GOT3 (cell line): ENCODE measurements at regions not wholly inside any gene's neighbourhood (a gene's known extent, or its start where the extent isn't known, plus 50 kb on each side); places are given as distances from the start of the nearest gene placed in this dataset.

ENCODE experiments used
- DNase-seq: peaks from one replicate; lab custom pipeline; 2025; ENCODE audit warnings: mixed read lengths; lab: John Stamatoyannopoulos, UW

DNA sequence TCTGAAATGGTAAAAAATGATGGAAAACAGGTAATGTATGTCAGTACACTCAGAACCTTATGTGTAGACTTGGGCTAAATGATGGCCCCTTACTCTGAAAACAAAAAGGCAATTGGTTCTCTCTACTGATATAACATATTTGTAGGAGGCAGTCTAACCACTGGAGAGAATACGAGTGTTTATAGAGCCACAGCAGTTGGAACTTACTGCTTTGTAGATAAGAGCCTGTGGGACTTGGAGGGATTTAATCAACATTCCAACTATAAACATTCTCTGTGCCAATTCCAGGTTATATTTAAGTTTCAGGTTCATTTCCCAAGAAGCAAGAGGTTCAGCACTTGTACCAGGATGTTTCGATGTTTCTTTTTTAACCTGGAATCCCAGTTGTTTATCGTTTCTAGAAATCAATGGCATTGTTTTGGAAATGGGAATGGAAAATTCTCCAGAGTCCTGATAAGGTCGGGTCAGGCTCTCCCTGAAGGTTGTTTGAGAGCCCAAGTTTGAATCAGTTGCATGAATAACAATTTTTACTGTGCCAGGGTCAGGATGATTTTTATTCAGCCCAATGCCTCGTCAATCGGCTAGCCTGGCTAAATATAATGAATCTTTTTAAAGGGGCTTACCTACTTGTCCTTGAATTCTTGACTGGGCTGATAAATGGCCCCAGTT, 278.4 kb upstream of the FAM98A start:
- no peak for DNase-seq

DNA sequence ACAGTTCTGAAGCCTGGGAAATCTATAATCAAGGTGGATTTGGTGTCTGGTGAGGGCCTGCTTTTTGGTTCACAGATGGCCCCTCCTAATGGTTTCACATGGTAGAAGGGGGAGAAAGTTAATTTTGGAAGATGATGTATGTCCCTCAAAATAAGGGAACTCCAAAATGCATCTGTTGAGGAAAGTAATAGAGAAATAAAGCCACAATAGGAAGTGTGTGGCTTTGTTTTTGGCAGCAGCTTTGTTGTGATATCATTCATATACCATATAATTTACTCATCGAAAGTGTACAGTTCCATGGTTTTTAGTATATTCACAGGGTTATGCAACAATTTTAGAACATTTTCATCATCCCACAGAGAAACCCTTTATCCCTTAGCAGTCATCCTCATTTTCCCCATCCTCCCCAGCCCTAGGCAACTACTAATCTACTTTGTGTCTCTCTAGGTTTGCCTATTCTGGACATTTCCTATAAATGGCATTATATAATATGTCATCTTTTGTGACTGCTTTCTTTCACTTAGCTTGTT, 274.0 kb upstream of the FAM98A start:
- no peak for DNase-seq

DNA sequence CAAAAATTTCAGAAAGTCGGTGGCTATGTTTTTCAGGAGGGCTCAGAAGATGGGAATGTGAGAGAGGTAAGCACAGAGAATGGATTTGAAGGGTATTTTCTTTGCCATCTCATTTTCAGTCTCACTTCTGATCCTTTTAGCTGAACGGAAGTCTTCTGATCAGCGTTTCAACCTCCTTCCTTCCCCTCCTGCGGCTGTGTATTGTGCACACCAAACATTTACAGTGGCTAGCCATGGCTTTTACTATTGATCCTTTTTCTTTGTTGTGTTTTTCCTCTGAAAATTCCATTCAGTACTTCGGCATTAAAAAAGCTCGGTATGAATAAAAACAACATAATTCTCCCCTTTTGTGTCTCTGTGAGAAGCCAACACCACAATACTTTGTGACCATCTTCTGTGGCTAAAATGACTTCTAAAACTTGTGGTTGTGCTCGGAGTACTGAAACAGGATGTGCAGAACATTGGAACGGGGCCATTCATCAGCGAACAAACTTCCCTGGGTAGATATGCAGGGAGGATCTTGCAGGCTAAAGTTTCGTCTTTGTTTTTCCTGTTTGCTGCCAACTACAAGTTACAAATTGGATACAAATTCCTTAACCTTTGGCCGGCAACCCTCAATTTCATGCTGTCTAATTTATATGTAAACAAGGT, 260.8 kb upstream of the FAM98A start:
- no peak for DNase-seq

DNA sequence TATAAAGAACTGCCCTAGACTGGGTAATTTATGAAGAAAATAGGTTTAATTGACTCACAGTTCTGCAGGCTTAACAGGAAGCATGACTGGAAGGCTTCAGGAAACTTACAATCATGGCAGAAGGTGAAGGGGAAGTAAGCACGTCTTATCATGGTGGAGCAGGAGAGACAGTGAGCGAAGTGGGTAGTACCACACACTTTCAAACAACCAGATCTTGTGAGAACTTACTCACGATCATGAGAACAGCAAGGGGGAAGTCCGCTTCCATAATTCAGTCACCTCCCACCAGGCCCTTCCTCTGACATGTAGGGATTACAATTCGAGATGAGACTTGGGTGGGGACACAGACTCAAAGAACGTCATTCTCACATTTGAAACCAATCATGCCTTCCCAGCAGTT, 260.1 kb upstream of the FAM98A start:
- DNase-seq = no peak

- DNase-seq = no peak
Measured at GRCh38 chr2:33848486-33848885, 249.4 kb upstream of the FAM98A start.

DNA sequence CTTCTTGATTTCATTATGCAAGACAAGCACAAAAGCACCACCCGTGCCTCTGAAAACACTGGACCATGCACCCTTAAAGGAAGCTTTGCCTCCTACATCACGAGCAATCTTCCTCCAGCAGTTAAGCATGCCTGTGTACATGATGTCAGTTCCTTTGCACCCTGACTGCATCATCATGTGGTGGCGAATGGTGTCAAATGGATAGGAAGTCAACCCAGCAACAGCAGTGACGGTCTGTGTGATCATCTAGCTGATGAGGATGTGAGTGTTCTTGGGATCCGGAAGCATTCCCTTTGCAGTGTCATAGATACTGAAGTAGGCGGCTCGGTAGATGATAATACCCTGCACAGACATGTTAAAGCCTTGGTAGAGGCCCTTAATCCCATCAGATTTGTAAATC, 240.7 kb upstream of the FAM98A start:
- DNase-seq = no peak

DNA sequence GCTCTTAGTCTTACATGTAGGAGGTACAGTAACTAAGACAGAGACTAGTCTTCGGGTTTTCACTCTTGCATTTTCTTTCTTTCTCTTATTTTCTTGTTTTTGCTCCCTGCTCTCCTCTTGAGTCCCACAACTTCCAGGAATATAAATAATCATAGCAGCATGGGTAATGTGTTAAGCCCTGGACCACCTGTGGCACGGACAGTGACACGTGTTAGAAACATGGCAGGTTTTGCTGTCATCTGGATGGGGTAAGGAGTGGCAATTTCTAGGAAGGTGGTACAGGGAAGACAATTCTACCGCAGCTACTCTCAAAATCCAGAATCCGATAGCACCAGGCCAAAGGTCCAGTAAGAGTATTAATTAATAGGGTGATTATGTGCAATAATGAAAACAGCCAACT, 237.5 kb upstream of the FAM98A start:
- no peak for DNase-seq

- DNase-seq = no peak
Measured at GRCh38 chr2:33835911-33836310, 236.8 kb upstream of the FAM98A start.

DNA sequence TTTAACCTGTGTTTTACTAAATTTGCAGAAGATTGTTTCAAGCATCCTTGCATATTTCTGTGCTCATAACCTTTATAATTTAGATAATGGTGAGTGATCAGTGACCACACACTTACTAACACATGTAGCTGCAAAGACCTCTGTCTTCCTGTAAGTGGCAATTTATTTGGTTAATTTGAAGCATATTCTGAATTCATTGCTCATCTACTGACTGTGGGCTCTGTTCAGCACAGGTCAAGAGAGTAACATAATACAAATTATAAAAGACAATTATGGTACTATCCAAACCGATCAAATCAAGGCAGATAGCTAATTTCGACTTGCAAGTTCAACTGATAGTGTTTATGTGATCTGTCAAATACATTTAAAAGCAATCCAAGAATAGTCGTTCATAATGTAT, 223.9 kb upstream of the FAM98A start:
- DNase-seq = no peak

DNA sequence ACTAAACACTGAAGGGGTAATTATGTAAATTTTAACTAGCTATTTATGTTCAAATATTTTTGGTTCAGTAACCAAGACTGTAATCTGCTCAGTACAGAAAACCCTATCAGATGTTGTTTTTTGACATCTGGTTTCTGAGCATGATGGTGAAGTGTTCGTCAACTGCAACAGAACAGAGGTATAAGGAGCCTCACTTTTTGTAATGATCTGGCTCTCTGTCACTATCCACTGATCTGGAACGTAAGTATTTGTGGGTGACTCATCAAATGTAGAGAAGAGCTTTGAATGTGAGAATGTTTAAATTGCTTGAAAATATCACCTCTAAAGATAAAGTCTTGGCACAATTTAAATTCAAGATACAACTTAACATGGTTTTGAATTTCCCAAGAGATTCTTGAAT, 213.6 kb upstream of the FAM98A start:
- no peak for DNase-seq

DNA sequence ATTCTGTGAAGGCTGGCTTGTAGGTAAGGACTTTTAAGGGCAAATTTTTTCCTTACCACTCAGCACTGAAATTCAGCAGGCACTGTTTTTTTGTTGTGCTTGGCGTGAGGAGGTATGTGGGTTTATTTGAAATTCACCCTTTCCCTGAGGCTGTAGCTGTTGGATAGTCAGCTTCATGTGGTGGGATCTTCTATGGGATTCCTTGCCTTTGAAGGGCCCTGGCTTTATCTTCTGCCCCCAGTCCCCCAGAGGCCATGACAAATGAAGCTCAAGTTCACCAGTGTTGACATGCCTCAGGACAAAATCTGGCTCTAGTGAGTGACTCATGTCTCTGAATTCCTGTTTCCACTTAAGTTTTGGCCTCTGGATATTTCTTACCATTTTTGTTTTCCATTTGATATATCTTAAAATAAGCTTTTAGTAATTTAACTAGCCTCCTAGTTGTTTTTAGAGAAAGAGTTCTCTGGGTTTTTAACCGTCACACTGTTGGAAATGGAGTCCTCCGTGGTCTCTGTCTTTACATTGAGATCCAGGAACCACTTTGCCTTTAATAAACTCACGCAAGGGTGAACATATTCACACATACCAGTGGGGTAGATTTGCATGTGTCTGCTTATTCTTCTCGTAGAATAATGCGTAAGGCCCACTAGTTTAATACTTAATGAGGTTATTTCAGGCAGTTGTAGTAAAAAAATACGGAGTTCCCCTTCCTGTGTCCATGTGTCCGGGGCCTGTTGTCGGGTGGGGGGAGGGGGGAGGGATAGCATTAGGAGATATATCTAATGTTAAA, 211.1 kb upstream of the FAM98A start:
- peak; percentile 17 for DNase-seq

DNA sequence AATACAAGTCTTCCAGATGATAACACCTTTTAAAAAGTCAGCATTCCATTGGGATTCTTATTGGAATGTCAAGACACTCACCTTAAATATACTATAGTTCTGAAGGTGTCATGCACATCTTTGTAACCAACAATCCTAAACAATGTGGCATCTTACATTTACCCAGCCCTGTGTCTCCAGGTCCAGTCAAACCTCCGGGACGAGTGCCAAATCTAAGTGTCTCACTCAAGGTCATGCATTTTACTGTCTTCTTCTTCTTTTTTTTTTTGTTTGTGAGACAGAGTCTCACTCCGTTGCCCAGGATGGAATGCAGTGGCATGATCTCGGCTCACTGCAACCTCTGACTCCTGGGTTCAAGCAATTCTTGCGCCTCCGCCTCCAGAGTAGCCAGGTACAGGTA, 206.9 kb upstream of the FAM98A start:
- no peak for DNase-seq

DNA sequence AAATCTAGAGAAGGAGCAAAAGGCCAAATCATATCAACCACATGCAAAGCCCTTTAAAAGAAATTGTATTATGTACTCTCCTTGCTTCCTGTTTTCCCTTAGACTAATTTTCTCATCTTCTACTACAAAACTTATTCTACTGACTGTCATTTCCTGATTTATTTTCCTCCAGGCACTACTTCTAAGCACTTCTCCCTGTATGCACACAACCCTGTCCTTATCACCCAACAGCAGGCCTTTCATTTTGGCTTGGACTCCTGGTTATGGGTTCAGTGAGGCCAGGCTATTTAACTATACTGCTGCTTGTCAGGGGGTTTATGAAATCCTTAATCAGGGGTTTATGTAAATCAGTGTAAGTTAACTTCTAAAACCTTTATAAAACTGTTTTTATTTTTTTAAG, 205.1 kb upstream of the FAM98A start:
- no peak for DNase-seq

DNA sequence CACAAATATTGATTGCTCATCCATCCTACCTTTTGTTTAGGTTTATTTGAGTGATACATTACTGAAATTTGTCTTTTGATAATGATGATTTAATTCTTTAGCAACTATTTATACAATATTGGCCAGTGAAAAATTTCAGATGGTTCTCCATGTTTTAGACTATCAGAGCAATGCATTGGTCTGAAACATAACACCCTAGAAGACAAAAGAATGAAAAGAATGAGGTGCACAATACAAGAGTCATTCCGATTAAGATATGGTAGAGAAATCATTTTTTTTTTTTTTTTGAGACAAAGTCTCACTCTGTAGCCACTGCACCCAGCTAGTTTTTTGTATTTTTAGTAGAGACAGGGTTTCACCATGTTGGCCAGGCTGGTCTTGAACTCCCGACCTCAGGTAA, 197.4 kb upstream of the FAM98A start:
- DNase-seq = no peak

DNA sequence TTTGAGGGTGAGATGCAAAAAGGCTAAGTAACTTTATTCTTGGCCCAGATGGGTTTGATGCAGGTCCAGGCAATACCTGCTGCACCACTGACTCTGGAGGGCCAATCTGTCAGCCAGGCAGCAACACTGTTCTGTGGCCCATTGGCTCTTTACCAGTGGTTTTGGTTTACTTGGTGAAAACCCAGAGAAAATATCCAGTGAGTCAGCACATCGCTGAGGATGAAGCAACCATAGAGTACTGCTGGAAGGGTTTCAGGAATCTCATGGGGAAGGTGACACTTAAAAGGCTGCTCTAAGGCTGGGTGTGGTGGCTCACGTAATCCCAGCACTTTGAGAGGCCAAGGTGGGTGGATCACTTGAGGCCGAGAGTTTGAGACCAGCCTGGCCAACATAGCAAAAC, 192.5 kb upstream of the FAM98A start:
- no peak for DNase-seq

- DNase-seq = no peak
Measured at GRCh38 chr2:33788044-33788443, 188.9 kb upstream of the FAM98A start.

- DNase-seq = no peak
Measured at GRCh38 chr2:33786881-33787280, 187.8 kb upstream of the FAM98A start.

- no peak for DNase-seq
Measured at GRCh38 chr2:33785201-33786106, 186.4 kb upstream of the FAM98A start.

- DNase-seq = no peak
Measured at GRCh38 chr2:33784488-33784887, 185.4 kb upstream of the FAM98A start.

- DNase-seq = no peak
Measured at GRCh38 chr2:33782395-33783230, 183.5 kb upstream of the FAM98A start.

- no peak for DNase-seq
Measured at GRCh38 chr2:33777786-33778185, 178.7 kb upstream of the FAM98A start.
